ENCODE measurements at regions not wholly inside any gene's neighbourhood (a gene's known extent, or its start where the extent isn't known, plus 50 kb on each side); places are given as distances from the start of the nearest gene placed in this dataset.

DNA sequence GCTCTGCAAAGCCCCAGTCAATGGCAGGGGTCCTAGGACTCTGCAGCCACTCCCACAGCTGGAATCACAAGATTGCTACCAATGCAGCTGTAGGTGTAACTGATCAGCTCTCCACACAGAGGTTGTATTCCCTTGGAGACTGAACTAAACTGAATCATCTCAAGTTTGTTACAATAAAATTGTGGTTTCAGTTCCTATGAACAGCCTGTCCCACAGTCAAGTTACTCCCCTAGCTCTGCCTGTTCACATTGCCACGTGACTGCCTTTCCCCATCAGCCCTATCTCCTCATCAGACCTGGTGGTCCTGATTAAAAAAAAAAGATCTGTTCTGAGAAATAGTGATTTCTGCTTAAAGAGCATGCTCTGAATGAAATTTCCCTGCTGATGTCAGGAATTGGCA lies 287.9 kb upstream of the NBEA start:
- Histone ChIP-seq H3K4me1 (replicated peaks; ENCODE audit: insufficient read depth) (no peaks in the 10 kb centered on the region), H3K4me2 (no peak overlapping the region), H3K79me2 (ENCODE audit: low read depth) (no peaks in the 10 kb centered on the region), H3F3A (ENCODE audit: insufficient read depth, low read depth) (no peaks in the 10 kb centered on the region), H3K36me3 (ENCODE audit: low read depth) (no peaks in the 10 kb centered on the region), H3K27ac (no peak overlapping the region), H2AFZ (no peak overlapping the region), H3K27me3 (ENCODE audit: insufficient read depth, low read depth) (no peaks in the 10 kb centered on the region), H4K20me1 (ENCODE audit: insufficient read depth) (no peaks in the 10 kb centered on the region), H3K9me2 (ENCODE audit: insufficient read depth) (no peaks in the 10 kb centered on the region), H3K9me3 (ENCODE audit: insufficient read depth, low read depth) (no peaks in the 10 kb centered on the region; the same call in 1 of the 2 replicates), H3K4me3 (no peak overlapping the region)
- TF ChIP-seq, protein P1, sequence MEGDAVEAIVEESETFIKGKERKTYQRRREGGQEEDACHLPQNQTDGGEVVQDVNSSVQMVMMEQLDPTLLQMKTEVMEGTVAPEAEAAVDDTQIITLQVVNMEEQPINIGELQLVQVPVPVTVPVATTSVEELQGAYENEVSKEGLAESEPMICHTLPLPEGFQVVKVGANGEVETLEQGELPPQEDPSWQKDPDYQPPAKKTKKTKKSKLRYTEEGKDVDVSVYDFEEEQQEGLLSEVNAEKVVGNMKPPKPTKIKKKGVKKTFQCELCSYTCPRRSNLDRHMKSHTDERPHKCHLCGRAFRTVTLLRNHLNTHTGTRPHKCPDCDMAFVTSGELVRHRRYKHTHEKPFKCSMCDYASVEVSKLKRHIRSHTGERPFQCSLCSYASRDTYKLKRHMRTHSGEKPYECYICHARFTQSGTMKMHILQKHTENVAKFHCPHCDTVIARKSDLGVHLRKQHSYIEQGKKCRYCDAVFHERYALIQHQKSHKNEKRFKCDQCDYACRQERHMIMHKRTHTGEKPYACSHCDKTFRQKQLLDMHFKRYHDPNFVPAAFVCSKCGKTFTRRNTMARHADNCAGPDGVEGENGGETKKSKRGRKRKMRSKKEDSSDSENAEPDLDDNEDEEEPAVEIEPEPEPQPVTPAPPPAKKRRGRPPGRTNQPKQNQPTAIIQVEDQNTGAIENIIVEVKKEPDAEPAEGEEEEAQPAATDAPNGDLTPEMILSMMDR (conservative IDR thresholded peaks at IDR 0.05) = no peak
- no peak for TF ChIP-seq EZH2 (IDR thresholded peaks at IDR 0.05; ENCODE audit: low read depth)
- intact Hi-C loops (cut with micrococcal nuclease; ENCODE audit: unreplicated experiment) = no loop called here
- no peak for DNase-seq
- ChIA-PET POLR2A (ENCODE audit: unreplicated experiment) (no interaction called here), CTCF (no interaction called here)
- no TSS peak for BruUV-seq (replicated peaks)

DNA sequence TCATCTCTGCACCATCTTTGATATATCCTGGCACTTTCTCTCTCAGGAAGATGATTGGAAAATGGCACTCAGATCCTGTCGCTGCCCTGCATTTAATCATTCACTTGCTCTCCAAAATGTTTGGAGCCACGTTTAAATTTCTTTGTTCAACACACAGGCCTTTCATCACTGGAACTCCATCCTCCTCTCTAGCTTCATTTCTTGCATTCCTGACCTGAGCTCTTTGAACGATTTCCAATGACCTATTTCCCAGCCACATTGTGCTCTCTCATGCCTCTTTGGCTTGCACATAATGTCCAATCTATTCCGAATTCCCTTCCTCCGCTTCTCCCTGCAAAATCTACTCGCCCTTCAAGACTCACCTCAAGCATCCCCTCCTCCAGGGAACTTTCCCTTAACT lies 287.4 kb upstream of the NBEA start:
- no peaks in the 10 kb centered on the region for H3K4me1 ChIP-seq (replicated peaks; ENCODE audit: insufficient read depth)
- H3K79me2 ChIP-seq (ENCODE audit: low read depth) = no peaks in the 10 kb centered on the region
- POLR2A ChIA-PET (ENCODE audit: unreplicated experiment) = no interaction called here
- no peak for DNase-seq
- no peaks in the 10 kb centered on the region for H3K27me3 ChIP-seq (ENCODE audit: insufficient read depth, low read depth)
- H3K4me3 ChIP-seq = no peak overlapping the region
- no peaks in the 10 kb centered on the region for H4K20me1 ChIP-seq (ENCODE audit: insufficient read depth)
- TF ChIP-seq, protein P1 (conservative IDR thresholded peaks at IDR 0.05) = no peak
- no peak for TF ChIP-seq EZH2 (IDR thresholded peaks at IDR 0.05; ENCODE audit: low read depth)
- no peak overlapping the region for H3K4me2 ChIP-seq
- H3K36me3 ChIP-seq (ENCODE audit: low read depth) = no peaks in the 10 kb centered on the region
- H3K9me2 ChIP-seq (ENCODE audit: insufficient read depth) = no peaks in the 10 kb centered on the region
- CTCF ChIA-PET = no interaction called here
- H3F3A ChIP-seq (ENCODE audit: insufficient read depth, low read depth) = no peaks in the 10 kb centered on the region
- intact Hi-C loops (cut with micrococcal nuclease; ENCODE audit: unreplicated experiment) = no loop called here
- BruUV-seq (replicated peaks) = no TSS peak
- H2AFZ ChIP-seq = no peak overlapping the region
- H3K27ac ChIP-seq = no peak overlapping the region
- H3K9me3 ChIP-seq (ENCODE audit: insufficient read depth, low read depth) = no peaks in the 10 kb centered on the region; the same call in 1 of the 2 replicates

DNA sequence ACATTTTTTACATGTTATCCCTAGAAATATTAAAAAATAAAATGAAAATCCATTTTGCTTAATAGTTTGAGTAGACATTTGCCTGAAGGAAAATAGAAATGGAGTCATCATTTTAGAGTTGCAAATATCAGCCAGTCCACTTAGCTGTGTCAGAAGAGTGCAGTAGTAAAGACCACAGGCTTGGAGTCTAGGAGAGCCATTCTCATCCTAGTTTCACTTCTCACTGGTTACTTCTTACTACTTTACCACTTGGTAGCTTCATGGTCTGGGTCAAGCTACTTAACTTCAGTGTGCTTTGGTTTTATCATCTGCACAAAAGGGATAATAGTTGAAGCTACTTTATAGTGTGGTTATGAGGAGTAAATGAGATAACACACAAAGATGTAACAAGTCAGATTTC lies 286.5 kb upstream of the NBEA start:
- H2AFZ ChIP-seq = no peak overlapping the region
- no peak for DNase-seq
- TF ChIP-seq, protein P1 (conservative IDR thresholded peaks at IDR 0.05) = no peak
- TF ChIP-seq EZH2 (IDR thresholded peaks at IDR 0.05; ENCODE audit: low read depth) = no peak
- H3F3A ChIP-seq (ENCODE audit: insufficient read depth, low read depth) = no peaks in the 10 kb centered on the region
- H4K20me1 ChIP-seq (ENCODE audit: insufficient read depth) = no peaks in the 10 kb centered on the region
- no peaks in the 10 kb centered on the region for H3K27me3 ChIP-seq (ENCODE audit: insufficient read depth, low read depth)
- CTCF ChIA-PET = no interaction called here
- no TSS peak for BruUV-seq (replicated peaks)
- no peak overlapping the region for H3K27ac ChIP-seq
- H3K9me2 ChIP-seq (ENCODE audit: insufficient read depth) = no peaks in the 10 kb centered on the region
- H3K9me3 ChIP-seq (ENCODE audit: insufficient read depth, low read depth) = peaks cover 4% of the 10 kb centered on the region; the same call in 1 of the 2 replicates
- H3K79me2 ChIP-seq (ENCODE audit: low read depth) = no peaks in the 10 kb centered on the region
- H3K4me2 ChIP-seq = no peak overlapping the region
- intact Hi-C loops (cut with micrococcal nuclease; ENCODE audit: unreplicated experiment) = no loop called here
- POLR2A ChIA-PET (ENCODE audit: unreplicated experiment) = no interaction called here
- no peak overlapping the region for H3K4me3 ChIP-seq
- no peaks in the 10 kb centered on the region for H3K4me1 ChIP-seq (replicated peaks; ENCODE audit: insufficient read depth)
- no peaks in the 10 kb centered on the region for H3K36me3 ChIP-seq (ENCODE audit: low read depth)
